CD14-positive monocyte (primary cell): ENCODE measurements at regions not wholly inside any gene's neighbourhood (a gene's known extent, or its start where the extent isn't known, plus 50 kb on each side); places are given as distances from the start of the nearest gene placed in this dataset.

Source experiments
- DNase-seq, 3 donors: peaks; one replicate each; pipeline ENCODE4 v3.0.0-alpha.2; 2011 to 2022
- H2AFZ ChIP-seq: 2 replicates; pipeline ENCODE4 v1.6.0; 2012; ENCODE audit warnings: mild to moderate bottlenecking, low read depth, low read length, inconsistent platforms; ENCODE audit not compliant: insufficient read depth, poor library complexity, severe bottlenecking
- H3K27ac ChIP-seq, 2 donors: 1 replicate in 1 of 2; 2 replicates in 1 of 2; pipeline ENCODE4 v1.5.1; 2012 to 2013; ENCODE audit warnings: low read length in 2 of 2, control low read depth in 1 of 2, inconsistent platforms in 1 of 2, low read depth in 1 of 2, mild to moderate bottlenecking in 1 of 2
- H3K27me3 ChIP-seq, 2 donors: one replicate each; pipeline versions ENCODE4 v1.6.0 to v1.6.1; 2011 to 2013; ENCODE audit warnings: low read length in 2 of 2; ENCODE audit not compliant: control insufficient read depth in 2 of 2, insufficient read depth in 2 of 2
- H3K36me3 ChIP-seq, 2 donors: replicated peaks in 1 of 2; 1 replicate in 1 of 2; 2 replicates in 1 of 2; pipeline versions ENCODE4 v1.5.1 to v1.6.1; 2012 to 2013; ENCODE audit warnings: low read length in 2 of 2, control low read depth in 1 of 2, inconsistent platforms in 1 of 2, mild to moderate bottlenecking in 1 of 2; ENCODE audit not compliant: insufficient read depth in 2 of 2, control insufficient read depth in 1 of 2
- H3K4me1 ChIP-seq, 2 donors: 1 replicate in 1 of 2; 2 replicates in 1 of 2; pipeline versions ENCODE4 v1.5.1 to v1.6.1; 2012 to 2013; ENCODE audit warnings: low read length in 2 of 2, control low read depth in 1 of 2, inconsistent platforms in 1 of 2, mild to moderate bottlenecking in 1 of 2, moderate library complexity in 1 of 2; ENCODE audit not compliant: insufficient read depth in 2 of 2, control insufficient read depth in 1 of 2
- H3K4me2 ChIP-seq: replicated peaks from 2 replicates; pipeline ENCODE3; 2012; ENCODE audit warnings: low read length, moderate library complexity, mild to moderate bottlenecking; ENCODE audit not compliant: poor library complexity, severe bottlenecking; ENCODE audit errors: extremely low read depth
- H3K4me3 ChIP-seq, 3 experiments: fragments of 200-600 bp in 1 of 3; sonication (generic) in 1 of 3; replicated peaks in 1 of 3; 1 replicate in 2 of 3; 2 replicates in 1 of 3; pipeline ENCODE4 v1.5.1; 2011 to 2013; ENCODE audit warnings: low read length in 3 of 3, mild to moderate bottlenecking in 3 of 3, control low read depth in 2 of 3, low read depth in 2 of 3, inconsistent platforms in 1 of 3, moderate library complexity in 1 of 3
- H3K79me2 ChIP-seq: 2 replicates; pipeline ENCODE4 v1.6.0; 2012; ENCODE audit warnings: mild to moderate bottlenecking, control low read depth, inconsistent platforms, low read length, moderate library complexity; ENCODE audit not compliant: insufficient read depth
- H3K9ac ChIP-seq: 2 replicates; pipeline ENCODE4 v1.6.0; 2017; ENCODE audit warnings: low read length, mild to moderate bottlenecking; ENCODE audit not compliant: insufficient read depth, poor library complexity, severe bottlenecking
- H3K9me3 ChIP-seq, 2 donors: replicated peaks in 1 of 2; 1 replicate in 1 of 2; 2 replicates in 1 of 2; pipeline versions ENCODE4 v1.5.1 to v1.6.1; 2012 to 2013; ENCODE audit warnings: low read length in 2 of 2, control low read depth in 1 of 2; ENCODE audit not compliant: control insufficient read depth in 1 of 2, insufficient read depth in 1 of 2
- H4K20me1 ChIP-seq: 2 replicates; pipeline ENCODE4 v1.6.0; 2012; ENCODE audit warnings: mild to moderate bottlenecking, low read length, control low read depth, moderate library complexity; ENCODE audit not compliant: insufficient read depth
- H3K27ac Mint-ChIP-seq, 7 donors: one replicate each; pipeline ENCODE4 v1.8.0; 2020; ENCODE audit warnings: mild to moderate bottlenecking in 7 of 7, mixed read lengths in 7 of 7, moderate library complexity in 6 of 7, inconsistent platforms in 2 of 7
- H3K27me3 Mint-ChIP-seq, 3 donors: one replicate each; pipeline ENCODE4 v1.8.0; 2021 to 2022; ENCODE audit warnings: low read depth in 3 of 3, mild to moderate bottlenecking in 3 of 3, mixed read lengths in 3 of 3, moderate library complexity in 3 of 3, inconsistent platforms in 1 of 3
- H3K36me3 Mint-ChIP-seq, 2 donors: one replicate each; pipeline ENCODE4 v1.8.0; 2020; ENCODE audit warnings: mixed read lengths in 2 of 2, inconsistent platforms in 1 of 2, mild to moderate bottlenecking in 1 of 2
- H3K4me1 Mint-ChIP-seq: one replicate; pipeline ENCODE4 v1.8.0; 2020; ENCODE audit warnings: mild to moderate bottlenecking, mixed read lengths
- H3K4me3 Mint-ChIP-seq, 2 donors: one replicate each; pipeline ENCODE4 v1.8.0; 2020; ENCODE audit warnings: mild to moderate bottlenecking in 2 of 2, mixed read lengths in 2 of 2, moderate library complexity in 1 of 2
- H3K9me3 Mint-ChIP-seq, 7 donors: one replicate each; pipeline ENCODE4 v1.8.0; 2020 to 2022; ENCODE audit warnings: mixed read lengths in 7 of 7, mild to moderate bottlenecking in 6 of 7, moderate library complexity in 6 of 7, inconsistent platforms in 2 of 7
- CTCF ChIP-seq: fragments of 200-600 bp; IDR thresholded peaks from one replicate; pipeline ENCODE4 v1.8.0; 2022; ENCODE audit warnings: antibody characterized with exemption, mild to moderate bottlenecking
- WGBS: methylation state at CpG from one replicate; pipeline ENCODE4 v1.1.5; 2013; ENCODE audit warnings: missing lambda C conversion rate; ENCODE audit not compliant: insufficient coverage; 5-methylcytosine and 5-hydroxymethylcytosine counted together
- intact Hi-C, 2 donors: fragments of 100-400 bp; cut with micrococcal nuclease; formaldehyde crosslinking; loops; one replicate each; pipeline versions ENCODE4 v1.15.0 to v1.15.1; 2023

GRCh38 chr10:20988357-20988983 lies 91.4 kb upstream of the NEBL start:
- no peak for DNase-seq
- no peaks in the 10 kb centered on the region for H3K36me3 Mint-ChIP-seq
- no peak overlapping the region for H3K27ac ChIP-seq
- no peak overlapping the region for H2AFZ ChIP-seq
- H3K4me2 ChIP-seq = no peak overlapping the region
- H4K20me1 ChIP-seq = no peaks in the 10 kb centered on the region
- no peak for TF ChIP-seq CTCF
- H3K9me3 ChIP-seq = peaks cover 0 to 2% of the 10 kb centered on the region in 2 donors
- no peak overlapping the region for H3K4me3 Mint-ChIP-seq
- H3K27me3 Mint-ChIP-seq = peaks cover 0 to 1% (median 0%) of the 10 kb centered on the region in 3 donors
- no peak overlapping the region for H3K4me3 ChIP-seq
- 100% methylated on average over 1 of the region's 1 CpG for WGBS
- no peaks in the 10 kb centered on the region for H3K36me3 ChIP-seq
- H3K79me2 ChIP-seq = no peaks in the 10 kb centered on the region
- no peaks in the 10 kb centered on the region for H3K4me1 ChIP-seq
- no peaks in the 10 kb centered on the region for H3K27me3 ChIP-seq
- no peak overlapping the region for H3K27ac Mint-ChIP-seq
- H3K9ac ChIP-seq = no peak overlapping the region
- no peaks in the 10 kb centered on the region for H3K4me1 Mint-ChIP-seq
- H3K9me3 Mint-ChIP-seq = peaks cover 0 to 10% (median 2%) of the 10 kb centered on the region in 7 donors
- intact Hi-C loops = no loop called here

GRCh38 chr10:20986049-20986448 lies 88.9 kb upstream of the NEBL start:
- no peaks in the 10 kb centered on the region for H3K79me2 ChIP-seq
- H3K4me3 Mint-ChIP-seq = no peak overlapping the region
- no peak overlapping the region for H3K27ac ChIP-seq
- no peak overlapping the region for H3K4me2 ChIP-seq
- H3K9me3 ChIP-seq = peaks cover 0 to 3% of the 10 kb centered on the region in 2 donors
- no peaks in the 10 kb centered on the region for H4K20me1 ChIP-seq
- no peaks in the 10 kb centered on the region for H3K4me1 ChIP-seq
- H2AFZ ChIP-seq = no peak overlapping the region
- no peak for DNase-seq
- WGBS = 91% methylated on average over 1 of the region's 2 CpGs
- no peaks in the 10 kb centered on the region for H3K36me3 Mint-ChIP-seq
- intact Hi-C loops = no loop called here
- TF ChIP-seq CTCF = no peak
- no peaks in the 10 kb centered on the region for H3K27me3 ChIP-seq
- H3K4me1 Mint-ChIP-seq = no peaks in the 10 kb centered on the region
- H3K9ac ChIP-seq = no peak overlapping the region
- no peak overlapping the region for H3K4me3 ChIP-seq
- no peak overlapping the region for H3K27ac Mint-ChIP-seq
- H3K27me3 Mint-ChIP-seq = peaks cover 0 to 1% (median 0%) of the 10 kb centered on the region in 3 donors
- H3K36me3 ChIP-seq = no peaks in the 10 kb centered on the region
- peaks cover 0 to 6% (median 0%) of the 10 kb centered on the region in 7 donors for H3K9me3 Mint-ChIP-seq
